IMR-90 (cell line): ENCODE measurements at regions not wholly inside any gene's neighbourhood (a gene's known extent, or its start where the extent isn't known, plus 50 kb on each side); places are given as distances from the start of the nearest gene placed in this dataset.

Experiments
- ATAC-seq: fragments of 200-7000 bp; cut with Tn5 transposase; 2 replicates; pipeline ENCODE4 v1.9.1; 2020; ENCODE audit warnings: low read depth, mild to moderate bottlenecking, moderate library complexity
- BruUV-seq: library from RNA; stranded (reverse); fragments of 400-500 nt; replicated peaks from 2 replicates; lab custom pipeline; 2021; lab: Mats Ljungman, UMichigan
- CTCF ChIA-PET: fragments of 300-600 bp; formaldehyde crosslinking; extraction: SDS; loops from one replicate; lab custom pipeline; 2021; ENCODE audit warnings: antibody characterized with exemption; lab: Yijun Ruan, JAX
- POLR2A ChIA-PET: fragments of 300-600 bp; sonication (Branson Sonifier 250); formaldehyde crosslinking; loops from one replicate; lab custom pipeline; 2022; ENCODE audit warnings: antibody characterized with exemption; ENCODE audit not compliant: unreplicated experiment; lab: Charles Lee
- DNase-seq: peaks from one replicate; pipeline ENCODE4 v3.0.0; 2013
- H2AFZ ChIP-seq: replicated peaks from 2 replicates; pipeline ENCODE3; 2013; ENCODE audit warnings: low read length, mild to moderate bottlenecking; ENCODE audit not compliant: poor library complexity
- H2AK5ac ChIP-seq: 2 replicates; pipeline ENCODE4 v1.6.1; 2013; ENCODE audit warnings: low read depth, low read length, inconsistent platforms
- H2AK9ac ChIP-seq: replicated peaks from 2 replicates; pipeline ENCODE3; 2013; ENCODE audit warnings: mild to moderate bottlenecking, low read depth, low read length, moderate library complexity; ENCODE audit not compliant: poor library complexity
- H2BK120ac ChIP-seq: 2 replicates; pipeline ENCODE4 v1.6.1; 2013; ENCODE audit warnings: low read depth, low read length, inconsistent platforms
- H2BK15ac ChIP-seq: 3 replicates; pipeline ENCODE4 v1.6.1; 2013; ENCODE audit warnings: low read depth, low read length, inconsistent platforms
- H2BK20ac ChIP-seq: 2 replicates; pipeline ENCODE4 v1.6.1; 2013; ENCODE audit warnings: low read depth, mild to moderate bottlenecking, inconsistent platforms, low read length, moderate library complexity
- H2BK5ac ChIP-seq: 2 replicates; pipeline ENCODE4 v1.6.1; 2013; ENCODE audit warnings: mild to moderate bottlenecking, low read depth, low read length, inconsistent platforms; ENCODE audit not compliant: poor library complexity, severe bottlenecking
- H3K14ac ChIP-seq: replicated peaks from 2 replicates; pipeline ENCODE4 v1.6.1; 2013; ENCODE audit warnings: low read depth, low read length, inconsistent platforms
- H3K18ac ChIP-seq: 2 replicates; pipeline ENCODE4 v1.6.1; 2013; ENCODE audit warnings: low read depth, low read length, control low read depth
- H3K23ac ChIP-seq: 2 replicates; pipeline ENCODE4 v1.6.1; 2013; ENCODE audit warnings: low read depth, low read length, inconsistent platforms
- H3K27ac ChIP-seq: 2 replicates; pipeline ENCODE4 v1.5.1; 2013; ENCODE audit warnings: mild to moderate bottlenecking, control low read depth, low read length; ENCODE audit not compliant: insufficient read depth
- H3K27me3 ChIP-seq: 2 replicates; pipeline ENCODE4 v1.6.1; 2013; ENCODE audit warnings: low read length; ENCODE audit not compliant: control insufficient read depth, insufficient read depth
- H3K36me3 ChIP-seq: 2 replicates; pipeline ENCODE4 v1.6.1; 2013; ENCODE audit warnings: low read length, mixed read lengths; ENCODE audit not compliant: control insufficient read depth, insufficient read depth
- H3K4ac ChIP-seq: 2 replicates; pipeline ENCODE4 v1.6.1; 2013; ENCODE audit warnings: low read depth, low read length, inconsistent platforms
- H3K4me1 ChIP-seq: 2 replicates; pipeline ENCODE4 v1.6.1; 2013; ENCODE audit warnings: low read length, mixed read lengths; ENCODE audit not compliant: control insufficient read depth, insufficient read depth
- H3K4me2 ChIP-seq: 2 replicates; pipeline ENCODE4 v1.6.1; 2013; ENCODE audit warnings: low read depth, mild to moderate bottlenecking, control low read depth, low read length, moderate library complexity
- H3K4me3 ChIP-seq: 2 replicates; pipeline ENCODE4 v1.5.1; 2013; ENCODE audit warnings: low read depth, mild to moderate bottlenecking, control low read depth, low read length, moderate library complexity; ENCODE audit not compliant: insufficient read depth
- H3K56ac ChIP-seq: 2 replicates; pipeline ENCODE4 v1.6.1; 2013; ENCODE audit warnings: low read length, inconsistent platforms; ENCODE audit not compliant: insufficient read depth; ENCODE audit errors: extremely low read depth
- H3K79me1 ChIP-seq, 2 experiments: 2 replicates each; pipeline ENCODE4 v1.6.1; 2013; ENCODE audit warnings: low read length in 2 of 2, inconsistent platforms in 1 of 2, low read depth in 1 of 2
- H3K9ac ChIP-seq: 2 replicates; pipeline ENCODE4 v1.6.1; 2013; ENCODE audit warnings: low read depth, low read length, control low read depth
- H3K9me1 ChIP-seq: 2 replicates; pipeline ENCODE4 v1.6.1; 2013; ENCODE audit warnings: low read length, inconsistent platforms; ENCODE audit not compliant: insufficient read depth
- H3K9me3 ChIP-seq: 2 replicates; pipeline ENCODE4 v1.6.1; 2013; ENCODE audit warnings: low read length; ENCODE audit not compliant: control insufficient read depth, insufficient read depth
- H4K20me1 ChIP-seq: 2 replicates; pipeline ENCODE4 v1.6.1; 2013; ENCODE audit warnings: low read length, inconsistent platforms; ENCODE audit not compliant: insufficient read depth
- H4K5ac ChIP-seq: 2 replicates; pipeline ENCODE4 v1.6.1; 2013; ENCODE audit warnings: mild to moderate bottlenecking, low read depth, low read length, control low read depth
- H4K8ac ChIP-seq, 2 experiments: 2 replicates each; pipeline ENCODE4 v1.6.1; 2013; ENCODE audit warnings: low read depth in 2 of 2, low read length in 2 of 2, control low read depth in 1 of 2, inconsistent platforms in 1 of 2
- H4K91ac ChIP-seq: 2 replicates; pipeline ENCODE4 v1.6.1; 2013; ENCODE audit warnings: low read depth, low read length, inconsistent platforms; ENCODE audit not compliant: insufficient read depth
- WGBS, 2 experiments: methylation state at CpG; one replicate each; pipeline versions ENCODE4 v1.1.5 to v1.1.7; 2013; ENCODE audit warnings: missing lambda C conversion rate in 2 of 2; ENCODE audit not compliant: insufficient read length in 1 of 2; ENCODE audit errors: extremely low coverage in 2 of 2; 5-methylcytosine and 5-hydroxymethylcytosine counted together
- dilution Hi-C: fragments of 300-500 bp; cut with HindIII; formaldehyde crosslinking; loops from one replicate; pipeline ENCODE4 v1.14.3; 2018; ENCODE audit warnings: low sequenced_read_pairs; ENCODE audit not compliant: unreplicated experiment
- in situ Hi-C: fragments of 300-500 bp; cut with MboI; formaldehyde crosslinking; loops from 3 replicates; pipeline ENCODE4 v1.14.3; 2019; ENCODE audit warnings: low sequenced_read_pairs, inconsistent platforms, mixed read lengths
- intact Hi-C: fragments of 100-400 bp; cut with micrococcal nuclease; formaldehyde crosslinking; loops from 2 replicates; pipeline ENCODE4 v1.10.0; 2022
- TF ChIP-seq, protein P1 (sequence below): conservative IDR thresholded peaks from 2 replicates; pipeline ENCODE4 v1.5.1; 2012; ENCODE audit warnings: mild to moderate bottlenecking, low read depth, low read length, improper control_type of control experiment

- H2AK9ac ChIP-seq: no peak overlapping the region
- no peak overlapping the region for H3K4me2 ChIP-seq
- ATAC-seq (no peak), DNase-seq (no peak)
- no CpG with 5 or more reads among the region's 4 CpGs for WGBS, 2 experiments
- H2AFZ ChIP-seq: no peak overlapping the region
- 0 out of 2 replicates have a peak, but pooled peaks cover 3% of the 10 kb centered on the region for H3K9me3 ChIP-seq
- H3K27me3 ChIP-seq: no peaks in the 10 kb centered on the region
- no TSS peak for BruUV-seq
- H3K4ac ChIP-seq: no peak overlapping the region
- no peaks in the 10 kb centered on the region for H4K20me1 ChIP-seq
- no peak overlapping the region for H3K9ac ChIP-seq
- no peak overlapping the region for H3K4me3 ChIP-seq
- H3K4me1 ChIP-seq: no peaks in the 10 kb centered on the region
- H4K5ac ChIP-seq: no peak overlapping the region
- no peak overlapping the region for H2BK15ac ChIP-seq
- intact Hi-C loops: no loop called here
- H3K27ac ChIP-seq: no peak overlapping the region
- H3K36me3 ChIP-seq: no peaks in the 10 kb centered on the region
- no peak overlapping the region for H3K14ac ChIP-seq
- H3K18ac ChIP-seq: no peak overlapping the region
- no peak overlapping the region for H2BK120ac ChIP-seq
- no peak overlapping the region for H2BK5ac ChIP-seq
- H3K56ac ChIP-seq: no peak overlapping the region
- H2AK5ac ChIP-seq: no peak overlapping the region
- dilution Hi-C loops: no loop called here
- POLR2A ChIA-PET: no interaction called here
- H3K23ac ChIP-seq: no peak overlapping the region
- CTCF ChIA-PET: no interaction called here
- no peak overlapping the region for H4K8ac ChIP-seq
- in situ Hi-C loops: no loop called here
- TF ChIP-seq, protein P1, sequence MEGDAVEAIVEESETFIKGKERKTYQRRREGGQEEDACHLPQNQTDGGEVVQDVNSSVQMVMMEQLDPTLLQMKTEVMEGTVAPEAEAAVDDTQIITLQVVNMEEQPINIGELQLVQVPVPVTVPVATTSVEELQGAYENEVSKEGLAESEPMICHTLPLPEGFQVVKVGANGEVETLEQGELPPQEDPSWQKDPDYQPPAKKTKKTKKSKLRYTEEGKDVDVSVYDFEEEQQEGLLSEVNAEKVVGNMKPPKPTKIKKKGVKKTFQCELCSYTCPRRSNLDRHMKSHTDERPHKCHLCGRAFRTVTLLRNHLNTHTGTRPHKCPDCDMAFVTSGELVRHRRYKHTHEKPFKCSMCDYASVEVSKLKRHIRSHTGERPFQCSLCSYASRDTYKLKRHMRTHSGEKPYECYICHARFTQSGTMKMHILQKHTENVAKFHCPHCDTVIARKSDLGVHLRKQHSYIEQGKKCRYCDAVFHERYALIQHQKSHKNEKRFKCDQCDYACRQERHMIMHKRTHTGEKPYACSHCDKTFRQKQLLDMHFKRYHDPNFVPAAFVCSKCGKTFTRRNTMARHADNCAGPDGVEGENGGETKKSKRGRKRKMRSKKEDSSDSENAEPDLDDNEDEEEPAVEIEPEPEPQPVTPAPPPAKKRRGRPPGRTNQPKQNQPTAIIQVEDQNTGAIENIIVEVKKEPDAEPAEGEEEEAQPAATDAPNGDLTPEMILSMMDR: no peak
- H4K91ac ChIP-seq: no peak overlapping the region
- no peaks in the 10 kb centered on the region for H3K79me1 ChIP-seq
- H2BK20ac ChIP-seq: no peak overlapping the region
- H3K9me1 ChIP-seq: no peaks in the 10 kb centered on the region
Observed at GRCh38 chr6:68468244-68468884, 166.7 kb upstream of the ADGRB3 start.
